Tongue (tissue), 1 donor: ENCODE measurements at regions not wholly inside any gene's neighbourhood (a gene's known extent, or its start where the extent isn't known, plus 50 kb on each side); places are given as distances from the start of the nearest gene placed in this dataset.
"Not testable (repeated sequence)": the region's sequence is repeated elsewhere in the genome, so short reads cannot be mapped to it uniquely, and the experiment has no call there.

ENCODE experiments used
- DNase-seq: peaks from one replicate; pipeline ENCODE4 v3.0.0-alpha.2; 2015

GRCh38 chr1:30249446-30250337 is 473.7 kb downstream of the MATN1 start:
- no peak for DNase-seq

- DNase-seq: no peak
Observed at GRCh38 chr1:30248774-30249173, 474.6 kb downstream of the MATN1 start.

- DNase-seq: no peak
Observed at GRCh38 chr1:30248373-30248772, 475.0 kb downstream of the MATN1 start.

- DNase-seq: no peak
Observed at GRCh38 chr1:30244801-30245200, 478.6 kb downstream of the MATN1 start.

- DNase-seq: peak; percentile 4
Observed at GRCh38 chr1:30242722-30243457, 480.5 kb downstream of the MATN1 start.

- no peak for DNase-seq
Observed at GRCh38 chr1:30242168-30242567, 481.2 kb downstream of the MATN1 start.

- no peak for DNase-seq
Observed at GRCh38 chr1:30241681-30242080, 481.7 kb downstream of the MATN1 start.

- no peak for DNase-seq
Observed at GRCh38 chr1:30234091-30234490, 489.3 kb downstream of the MATN1 start.

- DNase-seq: no peak
Observed at GRCh38 chr1:30232288-30232899, 491.0 kb downstream of the MATN1 start.

GRCh38 chr1:30229960-30230359 is 493.4 kb downstream of the MATN1 start:
- DNase-seq: no peak

- DNase-seq: no peak
Observed at GRCh38 chr1:30229557-30229956, 493.8 kb downstream of the MATN1 start.

GRCh38 chr1:30226648-30227047 is 496.7 kb downstream of the MATN1 start:
- no peak for DNase-seq

- DNase-seq: no peak
Observed at GRCh38 chr1:30225357-30225756, 498.0 kb downstream of the MATN1 start.

- DNase-seq: no peak
Observed at GRCh38 chr1:30219675-30220074, 503.7 kb downstream of the MATN1 start.

- DNase-seq: no peak
Observed at GRCh38 chr1:30218438-30218837, 504.9 kb downstream of the MATN1 start.

GRCh38 chr1:30216602-30217001 is 506.8 kb downstream of the MATN1 start:
- DNase-seq: no peak

GRCh38 chr1:30213936-30214335 is 509.4 kb downstream of the MATN1 start:
- DNase-seq: no peak

- not testable (repeated sequence) for DNase-seq
Observed at GRCh38 chr1:30207962-30208361, 515.4 kb downstream of the MATN1 start.

GRCh38 chr1:30206631-30207030 is 516.8 kb downstream of the MATN1 start:
- not testable (repeated sequence) for DNase-seq

- not testable (repeated sequence) for DNase-seq
Observed at GRCh38 chr1:30204916-30205315, 518.5 kb downstream of the MATN1 start.

GRCh38 chr1:30201015-30201414 is 522.4 kb downstream of the MATN1 start:
- no peak for DNase-seq

- no peak for DNase-seq
Observed at GRCh38 chr1:30200161-30200560, 523.2 kb downstream of the MATN1 start.

GRCh38 chr1:30199563-30199962 is 523.8 kb downstream of the MATN1 start:
- DNase-seq: no peak
